Astrocyte (in vitro differentiated cells and primary cell): ENCODE measurements at regions not wholly inside any gene's neighbourhood (a gene's known extent, or its start where the extent isn't known, plus 50 kb on each side); places are given as distances from the start of the nearest gene placed in this dataset.

ENCODE experiments used
- CTCF ChIP-seq: IDR thresholded peaks from 2 replicates; pipeline ENCODE4 v1.5.1; 2011; ENCODE audit warnings: low read depth, mild to moderate bottlenecking, inconsistent platforms, low read length, moderate library complexity; ENCODE audit not compliant: insufficient read depth
- EZH2 ChIP-seq: IDR thresholded peaks from 2 replicates; pipeline ENCODE4 v1.6.1; 2012; ENCODE audit warnings: mild to moderate bottlenecking, low read length, inconsistent platforms; ENCODE audit not compliant: insufficient read depth

- TF ChIP-seq CTCF (no peak), EZH2 (no peak)
Measured at GRCh38 chr4:137705171-137705783, 173.0 kb upstream of the PCDH18 start.
